ENCODE measurements at regions not wholly inside any gene's neighbourhood (a gene's known extent, or its start where the extent isn't known, plus 50 kb on each side); places are given as distances from the start of the nearest gene placed in this dataset.
A peak's percentile ranks its signal among the peaks of the same experiment; 100 is the strongest.

DNA sequence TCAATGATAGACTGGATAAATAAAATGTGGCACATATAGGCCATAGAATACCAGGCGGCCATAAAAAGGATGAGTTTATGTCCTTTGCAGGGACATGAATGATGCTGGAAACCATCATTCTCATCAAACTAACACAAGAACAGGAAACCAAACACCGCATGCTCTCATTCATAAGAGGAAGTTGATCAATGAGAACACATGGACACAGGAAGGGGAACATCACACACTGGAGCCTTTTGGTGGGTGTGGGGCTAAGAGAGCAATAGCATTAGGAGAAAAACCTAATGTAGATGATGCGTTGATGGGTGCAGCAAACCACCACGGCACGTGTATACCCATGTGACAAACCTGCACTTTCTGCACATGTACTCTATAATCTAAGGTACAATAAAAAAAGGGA, 883.4 kb upstream of the PRMT6 start:
- H3K4me3 ChIP-seq (ENCODE audit: low read depth, low read length): no peak overlapping the region
- TF ChIP-seq, protein P1, sequence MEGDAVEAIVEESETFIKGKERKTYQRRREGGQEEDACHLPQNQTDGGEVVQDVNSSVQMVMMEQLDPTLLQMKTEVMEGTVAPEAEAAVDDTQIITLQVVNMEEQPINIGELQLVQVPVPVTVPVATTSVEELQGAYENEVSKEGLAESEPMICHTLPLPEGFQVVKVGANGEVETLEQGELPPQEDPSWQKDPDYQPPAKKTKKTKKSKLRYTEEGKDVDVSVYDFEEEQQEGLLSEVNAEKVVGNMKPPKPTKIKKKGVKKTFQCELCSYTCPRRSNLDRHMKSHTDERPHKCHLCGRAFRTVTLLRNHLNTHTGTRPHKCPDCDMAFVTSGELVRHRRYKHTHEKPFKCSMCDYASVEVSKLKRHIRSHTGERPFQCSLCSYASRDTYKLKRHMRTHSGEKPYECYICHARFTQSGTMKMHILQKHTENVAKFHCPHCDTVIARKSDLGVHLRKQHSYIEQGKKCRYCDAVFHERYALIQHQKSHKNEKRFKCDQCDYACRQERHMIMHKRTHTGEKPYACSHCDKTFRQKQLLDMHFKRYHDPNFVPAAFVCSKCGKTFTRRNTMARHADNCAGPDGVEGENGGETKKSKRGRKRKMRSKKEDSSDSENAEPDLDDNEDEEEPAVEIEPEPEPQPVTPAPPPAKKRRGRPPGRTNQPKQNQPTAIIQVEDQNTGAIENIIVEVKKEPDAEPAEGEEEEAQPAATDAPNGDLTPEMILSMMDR (conservative IDR thresholded peaks at IDR 0.05; ENCODE audit: low read depth, low read length): no peak
- no peak for DNase-seq (ENCODE audit: low read depth)

DNA sequence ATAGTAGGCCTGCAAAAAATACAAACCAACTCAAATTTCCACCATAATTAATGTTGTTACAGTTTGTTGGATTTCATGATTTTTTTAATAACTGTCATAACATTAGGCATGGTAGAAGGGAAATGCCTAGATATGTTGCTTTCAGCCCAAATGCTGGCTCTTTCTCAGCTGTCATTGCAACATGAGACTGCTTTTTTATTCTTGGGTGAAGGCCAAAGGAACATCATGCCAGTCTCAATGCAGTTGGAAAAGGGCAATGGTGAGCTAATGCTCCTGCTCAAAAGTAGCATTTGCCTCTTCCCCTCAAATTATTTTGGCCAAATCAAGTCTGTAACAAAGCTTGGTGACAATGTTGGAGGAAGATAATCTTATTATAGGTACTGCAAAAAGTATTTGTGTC, 877.7 kb upstream of the PRMT6 start:
- no peak overlapping the region for H3K4me3 ChIP-seq (ENCODE audit: low read depth, low read length)
- TF ChIP-seq, protein P1 (conservative IDR thresholded peaks at IDR 0.05; ENCODE audit: low read depth, low read length): no peak
- DNase-seq (ENCODE audit: low read depth): no peak

DNA sequence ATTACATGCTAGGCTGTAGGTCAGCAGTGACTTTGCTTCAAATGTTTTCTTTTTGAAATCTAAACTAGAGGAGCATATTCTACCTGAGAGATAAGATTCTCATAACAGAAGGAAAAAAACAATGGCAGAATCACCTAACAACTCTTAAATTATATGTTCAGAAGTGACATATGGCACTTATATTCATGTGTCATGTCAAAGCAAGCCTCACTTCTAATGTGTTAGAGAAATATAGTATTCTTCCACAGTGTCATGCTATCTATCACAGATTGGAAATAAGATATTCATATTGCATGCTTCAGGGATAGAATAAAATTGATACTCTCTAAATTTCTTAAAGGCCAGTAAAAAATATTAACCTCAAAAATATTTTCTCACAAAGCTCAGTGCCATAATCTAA, 874.6 kb upstream of the PRMT6 start:
- TF ChIP-seq, protein P1 (conservative IDR thresholded peaks at IDR 0.05; ENCODE audit: low read depth, low read length): no peak
- DNase-seq (ENCODE audit: low read depth): no peak
- H3K4me3 ChIP-seq (ENCODE audit: low read depth, low read length): no peak overlapping the region

DNA sequence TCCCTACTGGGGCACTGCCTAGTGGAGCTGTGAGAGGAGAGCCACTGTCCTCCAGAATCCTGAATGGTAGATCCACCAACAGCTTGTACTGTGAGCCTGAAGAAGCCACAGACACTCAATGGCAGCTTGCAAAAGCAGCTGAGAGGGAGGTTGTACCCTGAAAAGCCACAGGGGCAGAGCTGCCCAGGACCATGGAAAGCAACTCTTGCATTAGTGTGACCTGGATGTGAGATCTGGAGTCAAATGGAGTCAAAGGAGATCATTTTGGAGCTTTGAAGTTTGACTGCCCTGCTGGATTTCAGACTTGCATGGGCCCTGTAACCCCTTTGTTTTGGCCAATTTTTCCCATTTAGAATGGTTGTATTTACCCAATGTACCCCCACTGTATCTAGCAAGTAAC, 871.4 kb upstream of the PRMT6 start:
- no peak overlapping the region for H3K4me3 ChIP-seq (ENCODE audit: low read depth, low read length)
- DNase-seq (ENCODE audit: low read depth): no peak

DNA sequence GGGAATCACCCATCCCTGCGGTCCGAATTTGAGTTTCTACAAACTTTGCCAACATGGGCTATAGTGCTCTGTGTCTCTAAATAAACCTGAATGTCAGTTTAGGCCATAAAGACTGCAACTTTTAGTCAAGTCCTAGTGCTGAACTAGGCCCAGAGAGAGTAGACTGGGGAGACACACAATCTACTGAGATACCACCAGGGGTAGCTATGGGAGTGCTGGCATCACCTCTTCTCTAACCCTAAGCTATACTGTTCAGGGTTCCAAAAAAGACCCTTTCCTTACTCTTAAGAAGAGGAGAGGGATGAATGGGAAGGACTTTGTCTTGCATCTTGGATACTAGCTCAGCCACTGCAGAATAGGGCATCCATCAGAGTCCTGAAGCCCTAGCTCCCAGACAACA, 866.7 kb upstream of the PRMT6 start:
- TF ChIP-seq, protein P1 (conservative IDR thresholded peaks at IDR 0.05; ENCODE audit: low read depth, low read length): peak; percentile 3
- DNase-seq (ENCODE audit: low read depth): no peak
- no peak overlapping the region for H3K4me3 ChIP-seq (ENCODE audit: low read depth, low read length)

More for the DNA sequence above, 871.4 kb upstream of the PRMT6 start:
- TF ChIP-seq, protein P1 (conservative IDR thresholded peaks at IDR 0.05; ENCODE audit: low read depth, low read length): no peak

DNA sequence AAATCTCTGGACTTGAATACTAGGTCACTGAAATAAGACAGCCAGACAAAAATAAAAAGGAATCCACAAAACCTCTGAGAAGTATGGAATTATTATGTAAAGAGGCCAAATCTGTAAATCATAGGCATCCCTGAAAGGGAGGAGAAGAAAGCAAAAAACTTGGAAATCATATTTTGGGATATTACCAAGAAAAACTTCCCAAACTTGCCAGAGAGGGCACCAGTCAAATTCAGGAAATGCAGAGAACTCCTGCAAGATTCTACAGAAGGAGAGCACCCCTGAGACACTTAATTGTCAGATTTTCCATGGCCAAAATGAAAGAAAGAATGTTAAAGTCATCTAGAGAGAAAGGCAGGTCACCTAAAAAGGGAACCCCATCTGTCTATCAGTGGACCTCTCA, 862.3 kb upstream of the PRMT6 start:
- no peak overlapping the region for H3K4me3 ChIP-seq (ENCODE audit: low read depth, low read length)
- TF ChIP-seq, protein P1 (conservative IDR thresholded peaks at IDR 0.05; ENCODE audit: low read depth, low read length): peak; percentile 6

DNA sequence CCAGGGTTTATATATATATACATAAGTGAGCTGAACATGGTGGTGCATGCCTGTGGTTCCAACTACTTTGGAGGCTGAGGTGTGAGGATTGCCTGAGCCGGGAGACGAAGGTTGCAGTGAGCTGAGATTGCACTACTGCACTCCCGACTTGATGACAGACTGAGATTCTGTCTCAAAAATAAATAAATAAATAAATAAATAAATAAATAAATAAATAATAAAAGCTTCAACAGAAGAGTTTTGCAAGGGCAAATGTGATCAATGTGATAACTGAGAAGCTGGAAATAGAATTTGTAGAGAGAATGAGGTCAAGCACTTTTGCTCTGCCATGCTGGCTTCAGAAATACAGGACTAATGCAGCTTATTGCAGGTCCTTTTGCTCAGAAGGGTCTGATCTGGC, 855.8 kb upstream of the PRMT6 start:
- DNase-seq (ENCODE audit: low read depth): no peak
- H3K4me3 ChIP-seq (ENCODE audit: low read depth, low read length): no peak overlapping the region
- TF ChIP-seq, protein P1 (conservative IDR thresholded peaks at IDR 0.05; ENCODE audit: low read depth, low read length): no peak

More for the DNA sequence above, 862.3 kb upstream of the PRMT6 start:
- DNase-seq (ENCODE audit: low read depth): no peak
